GM10266 (cell line): ENCODE measurements at regions not wholly inside any gene's neighbourhood (a gene's known extent, or its start where the extent isn't known, plus 50 kb on each side); places are given as distances from the start of the nearest gene placed in this dataset.

Experiments
- DNase-seq: peaks from one replicate; pipeline ENCODE4 v3.0.0; 2012; ENCODE audit errors: extremely low spot score
- CTCF ChIP-seq: IDR thresholded peaks from 2 replicates; pipeline ENCODE4 v1.5.1; 2012; ENCODE audit warnings: mild to moderate bottlenecking, low read depth; ENCODE audit not compliant: control insufficient read depth, insufficient read depth; ENCODE audit errors: missing control alignments

DNA sequence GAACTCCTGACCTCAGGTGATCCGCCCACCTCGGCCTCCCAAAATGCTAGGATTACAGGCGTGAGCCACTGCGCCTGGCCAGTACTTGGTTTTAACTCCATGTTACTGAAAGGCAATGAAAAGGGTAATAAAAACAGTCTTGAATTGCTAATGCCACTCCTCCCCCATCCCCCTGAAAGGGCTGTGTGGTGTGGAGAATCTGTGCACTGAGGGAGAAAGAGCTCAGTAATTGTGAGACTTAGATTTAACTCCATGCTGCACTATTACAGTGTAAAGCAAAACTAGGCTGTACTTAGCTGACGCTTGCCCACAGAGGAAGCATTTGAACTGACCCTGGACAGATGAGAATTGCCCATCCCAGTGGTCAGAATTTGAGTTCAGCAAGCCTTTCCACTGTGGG lies 1662.4 kb upstream of the ACO1 start:
- TF ChIP-seq CTCF, result no peak
- DNase-seq, result no peak

GRCh38 chr9:30723656-30724055 lies 1660.8 kb upstream of the ACO1 start:
- DNase-seq, result no peak
- TF ChIP-seq CTCF, result no peak

DNA sequence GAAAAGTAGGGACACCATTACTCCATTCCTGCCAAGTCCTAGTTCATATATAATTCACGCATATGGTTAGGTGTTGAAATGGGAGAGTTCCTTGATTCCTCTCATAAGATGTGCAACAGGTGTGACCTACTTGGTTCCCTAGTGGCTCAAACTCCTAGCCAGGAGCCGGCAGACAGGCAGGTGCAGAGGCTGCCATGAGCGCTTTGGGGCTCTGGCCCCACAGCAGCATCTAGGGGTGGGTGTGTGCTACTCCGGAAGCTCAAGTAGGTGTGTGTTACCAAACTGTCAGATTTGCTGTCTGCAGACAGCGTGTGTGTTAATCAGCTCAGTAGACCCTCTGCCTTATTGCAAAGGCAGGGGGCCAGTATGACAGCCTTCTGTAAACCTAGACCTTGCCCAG lies 1652.4 kb upstream of the ACO1 start:
- no peak for TF ChIP-seq CTCF
- no peak for DNase-seq

DNA sequence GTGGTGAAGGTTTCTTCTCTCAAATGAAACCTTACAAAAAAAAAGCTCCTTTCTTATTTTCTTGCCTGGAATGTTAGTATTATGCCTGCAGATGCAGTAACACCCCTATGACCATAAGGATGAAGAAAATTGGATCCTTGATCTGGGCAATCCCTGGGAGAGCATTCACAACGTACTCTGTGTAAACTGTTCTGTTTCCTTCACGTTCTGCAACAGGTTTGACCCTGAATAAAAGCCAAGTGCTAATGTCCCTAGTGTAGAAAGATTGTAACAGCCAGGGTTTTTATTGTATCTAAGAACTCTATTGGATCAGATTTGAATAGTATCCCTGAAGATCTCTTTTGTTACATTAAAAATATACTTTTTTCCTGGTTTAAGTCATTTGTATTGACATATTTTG lies 1639.6 kb upstream of the ACO1 start:
- no peak for DNase-seq
- no peak for TF ChIP-seq CTCF

DNA sequence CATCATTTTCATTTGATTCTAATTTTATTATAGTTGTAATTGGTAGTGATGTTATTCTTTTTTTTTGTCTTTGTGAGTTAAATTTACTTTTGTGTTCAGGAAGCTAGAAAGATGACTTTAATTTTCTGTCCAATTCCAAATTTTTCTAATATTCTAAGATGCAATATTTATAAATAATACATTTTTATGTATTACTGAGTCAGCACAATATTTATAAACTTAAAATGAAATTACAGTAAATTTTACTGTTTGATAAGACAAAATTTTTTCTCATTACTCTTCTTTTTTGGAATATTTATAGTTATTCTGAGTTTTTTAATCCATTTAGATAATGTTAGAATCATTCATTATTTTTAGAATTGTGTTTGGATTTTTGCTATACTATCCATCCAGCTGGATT lies 1637.9 kb upstream of the ACO1 start:
- no peak for DNase-seq
- TF ChIP-seq CTCF, result no peak

- TF ChIP-seq CTCF, result no peak
- DNase-seq, result no peak
These were observed 1626.7 kb upstream of the ACO1 start for GRCh38 chr9:30757723-30758122.

- DNase-seq, result no peak
- no peak for TF ChIP-seq CTCF
These were observed 1625.6 kb upstream of the ACO1 start for GRCh38 chr9:30758726-30759446.
